ENCODE measurements at regions not wholly inside any gene's neighbourhood (a gene's known extent, or its start where the extent isn't known, plus 50 kb on each side); places are given as distances from the start of the nearest gene placed in this dataset.
A peak's percentile ranks its signal among the peaks of the same experiment; 100 is the strongest.

- intact Hi-C loops (cut with micrococcal nuclease; ENCODE audit: unreplicated experiment) = no loop called here
- no peaks in the 10 kb centered on the region for H3K36me3 ChIP-seq (replicated peaks in 1 of 2; ENCODE audit: control insufficient read depth in 1 of 2, insufficient read depth in 2 of 2, low read length in 2 of 2)
- no peak overlapping the region for H2AFZ ChIP-seq (ENCODE audit: low read length)
- 79% methylated on average over 21 of the region's 21 CpGs for WGBS (ENCODE audit: low lambda C conversion rate)
- H3K27me3 ChIP-seq (ENCODE audit: control insufficient read depth in 1 of 2, insufficient read depth in 2 of 2, low read length in 2 of 2) = no peaks in the 10 kb centered on the region
- DNase-seq (ENCODE audit: low spot score) (no peak), ATAC-seq (peak; percentile 26; the same call in 2 of the 3 replicates), FAIRE-seq (peak; percentile 73)
- in situ Hi-C loops (cut with HindIII; ENCODE audit: extremely low pct_ligation_motif_present, low pct_unique_long_range_greater_than_20kb) = no loop called here
- H3K4me3 ChIP-seq (replicated peaks in 1 of 3; ENCODE audit: insufficient read depth in 1 of 3, low read depth in 2 of 3, low read length in 3 of 3) = no peak overlapping the region
- H4K20me1 ChIP-seq (ENCODE audit: insufficient read depth, low read length) = no peaks in the 10 kb centered on the region
- no peak overlapping the region for H3K27ac ChIP-seq (ENCODE audit: extremely low read length, insufficient read depth, low read length)
- peak overlapping the region; percentile 1; the same call in 1 of the 2 replicates for H3K4me2 ChIP-seq (ENCODE audit: low read depth, low read length)
- H3K4me1 ChIP-seq (ENCODE audit: insufficient read depth, low read length) = peaks cover 45% of the 10 kb centered on the region
- H3K9ac ChIP-seq (ENCODE audit: insufficient read depth, low read depth, low read length) = no peak overlapping the region
- no peaks in the 10 kb centered on the region for H3K79me2 ChIP-seq (ENCODE audit: insufficient read depth, low read length)
- no TSS peak for BruUV-seq (replicated peaks)
- CTCF ChIA-PET (ENCODE audit: low intra/inter-chr PET ratio, low total read pairs) = interaction anchor here (0.9 to 1.3 kb wide), 2 partner anchors 18 to 56 kb away, joined by 3 to 4 read pairs; no protein-coding TSS in a partner anchor
- POLR2A ChIA-PET = interaction anchor here (1.1 to 1.6 kb wide), 4 partner anchors 11 to 126 kb away, joined by 3 to 8 read pairs (median 4); no protein-coding TSS in a partner anchor
- H3K9me3 ChIP-seq (ENCODE audit: low read length) = no peaks in the 10 kb centered on the region
- no peak for TF ChIP-seq ZC3H13 (CRISPR knock-in tag; IDR thresholded peaks at IDR 0.05)
- TF ChIP-seq ZNF687 (CRISPR knock-in tag; IDR thresholded peaks at IDR 0.05) = peak; percentile 44; the same call in 1 of the 2 replicates
- TF ChIP-seq HMGXB4 (CRISPR knock-in tag; IDR thresholded peaks at IDR 0.05; ENCODE audit: borderline replicate concordance in 1 of 2, low read depth in 1 of 2) = 0 out of 4 replicates have a peak, but pooled peaks of 1 of the 2 experiments have one; percentile 38
- TF ChIP-seq SETDB1 (CRISPR knock-in tag; IDR thresholded peaks at IDR 0.05; ENCODE audit: borderline replicate concordance) = no peak
- no peak for TF ChIP-seq SUZ12 (IDR thresholded peaks at IDR 0.05; ENCODE audit: low read depth, low read length)
- peak; percentile 62 for TF ChIP-seq ZNF883 (CRISPR knock-in tag; IDR thresholded peaks at IDR 0.05; ENCODE audit: not compliant biosample characterization)
- TF ChIP-seq HOXA3 (CRISPR knock-in tag; IDR thresholded peaks at IDR 0.05) = peak; percentile 23; the same call in 1 of the 2 replicates
- no peak for TF ChIP-seq ZNF451 (CRISPR knock-in tag; IDR thresholded peaks at IDR 0.05)
- no peak for TF ChIP-seq RNF219 (CRISPR knock-in tag; IDR thresholded peaks at IDR 0.05)
- peak; percentile 100 for TF ChIP-seq ZNF12 (CRISPR knock-in tag; IDR thresholded peaks at IDR 0.05)
- TF ChIP-seq BCLAF1 (IDR thresholded peaks at IDR 0.05) = no peak
Observed at GRCh38 chr16:85546585-85547447, 66.3 kb upstream of the GSE1 start.
